DOHH2 (cell line): ENCODE measurements at regions not wholly inside any gene's neighbourhood (a gene's known extent, or its start where the extent isn't known, plus 50 kb on each side); places are given as distances from the start of the nearest gene placed in this dataset.

Source experiments
- H3F3A ChIP-seq: fragments of 200-600 bp; sonication (generic), shearing (Covaris generic); 2 replicates; pipeline ENCODE4 v1.6.0; 2016; ENCODE audit warnings: antibody characterized with exemption, mild to moderate bottlenecking; ENCODE audit not compliant: control insufficient read depth, insufficient read depth
- H3K27ac ChIP-seq: fragments of 200-600 bp; sonication (generic); 2 replicates; pipeline ENCODE4 v1.5.1; 2014; ENCODE audit warnings: low read depth, mild to moderate bottlenecking, low read length, moderate library complexity
- H3K27me3 ChIP-seq: fragments of 200-600 bp; sonication (generic); 2 replicates; pipeline ENCODE4 v1.6.1; 2014; ENCODE audit warnings: mild to moderate bottlenecking, low read length, mixed read lengths; ENCODE audit not compliant: control insufficient read depth
- H3K36me3 ChIP-seq: fragments of 200-600 bp; sonication (generic); 2 replicates; pipeline ENCODE4 v1.6.1; 2014; ENCODE audit warnings: mild to moderate bottlenecking, low read length, moderate library complexity, mixed read lengths; ENCODE audit not compliant: control insufficient read depth
- H3K4me1 ChIP-seq: fragments of 200-600 bp; sonication (generic); 2 replicates; pipeline ENCODE4 v1.6.1; 2014; ENCODE audit warnings: mild to moderate bottlenecking, low read length, mixed read lengths; ENCODE audit not compliant: control insufficient read depth
- H3K4me2 ChIP-seq: fragments of 200-600 bp; sonication (generic); 2 replicates; pipeline ENCODE4 v1.6.0; 2014; ENCODE audit warnings: mild to moderate bottlenecking, low read length, moderate library complexity
- H3K4me3 ChIP-seq: fragments of 200-600 bp; sonication (generic); 2 replicates; pipeline ENCODE4 v1.5.1; 2014; ENCODE audit warnings: mild to moderate bottlenecking, low read length, mixed read lengths
- H3K79me2 ChIP-seq: fragments of 200-600 bp; sonication (generic); 2 replicates; pipeline ENCODE4 v1.6.1; 2014; ENCODE audit warnings: mild to moderate bottlenecking, low read length, mixed read lengths; ENCODE audit not compliant: control insufficient read depth
- H3K9me2 ChIP-seq: fragments of 200-600 bp; sonication (generic); replicated peaks from 2 replicates; pipeline ENCODE4 v1.6.1; 2014; ENCODE audit warnings: mild to moderate bottlenecking, low read length, mixed read lengths; ENCODE audit not compliant: control insufficient read depth
- H3K9me3 ChIP-seq: fragments of 200-600 bp; sonication (generic); 2 replicates; pipeline ENCODE4 v1.6.1; 2014; ENCODE audit warnings: antibody characterized with exemption, low read length, mixed read lengths; ENCODE audit not compliant: control insufficient read depth, insufficient read depth
- H4K20me1 ChIP-seq: fragments of 200-600 bp; sonication (generic); 2 replicates; pipeline ENCODE4 v1.6.0; 2014; ENCODE audit warnings: low read depth, mild to moderate bottlenecking, antibody characterized with exemption, low read length, moderate library complexity; ENCODE audit not compliant: control insufficient read depth, insufficient read depth
- EZH2phosphoT487 ChIP-seq: fragments of 200-600 bp; sonication (generic); IDR thresholded peaks from 2 replicates; pipeline ENCODE4 v1.6.1; 2017; ENCODE audit warnings: borderline replicate concordance, mild to moderate bottlenecking, antibody characterized with exemption, low read length, moderate library complexity, mixed read lengths
- TF ChIP-seq, protein P1 (sequence below): fragments of 200-600 bp; sonication (generic); IDR thresholded peaks from one replicate; pipeline ENCODE4 v1.5.1; 2014; ENCODE audit warnings: antibody characterized with exemption, mild to moderate bottlenecking, low read depth, low read length; ENCODE audit not compliant: poor library complexity, severe bottlenecking

DNA sequence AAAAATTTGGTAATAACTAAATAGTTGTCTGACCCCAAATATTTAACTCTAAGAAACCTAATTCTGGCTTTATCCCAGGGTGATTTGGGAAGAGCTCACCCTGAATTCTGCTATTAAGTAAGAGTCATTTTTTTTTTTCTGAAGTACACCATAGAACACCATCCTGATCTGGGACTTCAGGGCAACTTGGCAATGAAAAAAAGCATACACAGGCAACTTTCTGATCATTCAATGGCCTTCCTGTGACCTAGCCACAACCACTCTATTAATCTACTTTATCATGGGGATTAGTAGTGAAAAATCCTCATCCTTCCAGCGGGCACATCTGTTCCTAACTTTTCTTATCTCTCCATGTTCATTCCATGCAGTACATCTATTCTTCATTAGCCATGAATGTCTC is 333.2 kb upstream of the MAD2L1 start:
- H3K9me2 ChIP-seq, result no peaks in the 10 kb centered on the region
- H3K9me3 ChIP-seq, result no peaks in the 10 kb centered on the region
- no peaks in the 10 kb centered on the region for H3K27me3 ChIP-seq
- no peaks in the 10 kb centered on the region for H3K4me1 ChIP-seq
- no peak for TF ChIP-seq EZH2phosphoT487
- TF ChIP-seq, protein P1, sequence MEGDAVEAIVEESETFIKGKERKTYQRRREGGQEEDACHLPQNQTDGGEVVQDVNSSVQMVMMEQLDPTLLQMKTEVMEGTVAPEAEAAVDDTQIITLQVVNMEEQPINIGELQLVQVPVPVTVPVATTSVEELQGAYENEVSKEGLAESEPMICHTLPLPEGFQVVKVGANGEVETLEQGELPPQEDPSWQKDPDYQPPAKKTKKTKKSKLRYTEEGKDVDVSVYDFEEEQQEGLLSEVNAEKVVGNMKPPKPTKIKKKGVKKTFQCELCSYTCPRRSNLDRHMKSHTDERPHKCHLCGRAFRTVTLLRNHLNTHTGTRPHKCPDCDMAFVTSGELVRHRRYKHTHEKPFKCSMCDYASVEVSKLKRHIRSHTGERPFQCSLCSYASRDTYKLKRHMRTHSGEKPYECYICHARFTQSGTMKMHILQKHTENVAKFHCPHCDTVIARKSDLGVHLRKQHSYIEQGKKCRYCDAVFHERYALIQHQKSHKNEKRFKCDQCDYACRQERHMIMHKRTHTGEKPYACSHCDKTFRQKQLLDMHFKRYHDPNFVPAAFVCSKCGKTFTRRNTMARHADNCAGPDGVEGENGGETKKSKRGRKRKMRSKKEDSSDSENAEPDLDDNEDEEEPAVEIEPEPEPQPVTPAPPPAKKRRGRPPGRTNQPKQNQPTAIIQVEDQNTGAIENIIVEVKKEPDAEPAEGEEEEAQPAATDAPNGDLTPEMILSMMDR, result no peak
- no peaks in the 10 kb centered on the region for H3K79me2 ChIP-seq
- H4K20me1 ChIP-seq, result no peaks in the 10 kb centered on the region
- H3K4me2 ChIP-seq, result no peak overlapping the region
- no peaks in the 10 kb centered on the region for H3F3A ChIP-seq
- H3K27ac ChIP-seq, result no peak overlapping the region
- H3K36me3 ChIP-seq, result no peaks in the 10 kb centered on the region
- H3K4me3 ChIP-seq, result no peak overlapping the region

DNA sequence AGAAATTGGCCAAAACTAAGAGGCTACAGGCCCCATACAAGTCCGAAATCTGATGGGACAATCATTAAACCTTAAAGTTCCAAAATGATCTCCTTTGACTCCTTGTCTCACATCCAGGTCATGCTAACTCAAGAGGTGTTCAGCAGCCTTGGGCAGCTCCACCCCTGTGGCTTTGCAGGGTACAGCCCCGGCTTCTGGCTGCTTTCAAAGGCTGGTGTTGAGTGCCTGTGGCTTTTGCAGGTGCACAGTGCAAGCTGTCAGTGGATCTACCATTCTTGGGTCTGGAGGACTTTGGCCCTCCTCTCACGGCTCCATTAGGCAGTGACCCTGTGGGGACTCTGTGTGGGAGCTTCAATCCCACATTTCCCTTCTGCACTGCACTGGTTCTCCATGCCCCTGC is 329.1 kb upstream of the MAD2L1 start:
- Histone ChIP-seq H3K4me3 (no peak overlapping the region), H3K4me2 (no peak overlapping the region), H3K9me2 (no peaks in the 10 kb centered on the region), H3K27ac (no peak overlapping the region), H3K9me3 (no peaks in the 10 kb centered on the region), H3K27me3 (no peaks in the 10 kb centered on the region), H4K20me1 (no peaks in the 10 kb centered on the region), H3K79me2 (no peaks in the 10 kb centered on the region), H3K4me1 (no peaks in the 10 kb centered on the region), H3K36me3 (no peaks in the 10 kb centered on the region), H3F3A (no peaks in the 10 kb centered on the region)
- TF ChIP-seq, protein P1, result no peak

DNA sequence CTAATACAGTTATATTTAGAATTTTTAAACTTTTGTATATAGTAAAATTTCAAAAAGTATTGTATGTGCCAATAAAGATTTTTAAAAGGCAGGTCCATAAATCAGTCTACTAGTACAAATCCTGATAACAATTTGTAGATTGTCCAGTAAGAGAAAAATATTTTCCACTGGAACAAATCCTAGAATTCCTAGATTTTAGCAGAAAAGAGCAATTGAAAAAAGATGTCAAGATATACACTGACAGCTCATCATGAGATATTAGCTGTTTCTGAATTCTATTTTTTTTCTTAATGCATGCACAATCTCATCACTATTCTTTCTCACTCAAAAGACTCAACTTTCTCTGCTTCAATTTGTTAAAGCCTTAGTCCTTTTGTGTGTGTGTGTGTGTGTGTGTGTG is 289.2 kb upstream of the MAD2L1 start:
- H3K27ac ChIP-seq, result no peak overlapping the region
- H3K27me3 ChIP-seq, result no peaks in the 10 kb centered on the region
- H3K4me1 ChIP-seq, result no peaks in the 10 kb centered on the region
- TF ChIP-seq, protein P1, result no peak
- no peak for TF ChIP-seq EZH2phosphoT487
- no peaks in the 10 kb centered on the region for H3K9me3 ChIP-seq
- no peaks in the 10 kb centered on the region for H3K79me2 ChIP-seq
- H4K20me1 ChIP-seq, result no peaks in the 10 kb centered on the region
- H3K9me2 ChIP-seq, result no peaks in the 10 kb centered on the region
- no peak overlapping the region for H3K4me2 ChIP-seq
- no peaks in the 10 kb centered on the region for H3F3A ChIP-seq
- no peaks in the 10 kb centered on the region for H3K36me3 ChIP-seq
- H3K4me3 ChIP-seq, result no peak overlapping the region

DNA sequence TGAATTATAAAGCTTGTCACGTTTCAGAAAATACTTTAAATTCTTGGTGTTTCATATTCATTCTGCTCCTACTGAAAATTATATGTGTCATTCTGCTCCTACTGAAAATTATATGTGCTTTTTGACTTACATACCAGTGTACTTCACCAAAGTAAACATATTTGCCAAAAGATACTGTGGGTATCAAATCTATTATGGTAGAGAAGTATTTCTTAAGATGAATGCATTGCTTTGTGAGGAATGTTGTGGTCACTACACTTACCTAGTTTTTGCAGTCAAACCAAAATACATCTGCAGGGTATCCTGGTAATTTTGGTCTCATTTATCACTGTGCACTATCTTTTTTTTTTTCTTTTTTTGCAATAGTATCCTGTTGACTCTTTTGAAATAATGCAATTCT is 287.7 kb upstream of the MAD2L1 start:
- Histone ChIP-seq H3F3A (no peaks in the 10 kb centered on the region), H3K4me1 (no peaks in the 10 kb centered on the region), H3K27ac (no peak overlapping the region), H3K79me2 (no peaks in the 10 kb centered on the region), H3K4me3 (no peak overlapping the region), H3K4me2 (no peak overlapping the region), H4K20me1 (no peaks in the 10 kb centered on the region), H3K36me3 (no peaks in the 10 kb centered on the region), H3K27me3 (no peaks in the 10 kb centered on the region), H3K9me3 (no peaks in the 10 kb centered on the region), H3K9me2 (no peaks in the 10 kb centered on the region)
- TF ChIP-seq, protein P1, result no peak
- TF ChIP-seq EZH2phosphoT487, result no peak
